GM18867 (cell line): ENCODE measurements at regions not wholly inside any gene's neighbourhood (a gene's known extent, or its start where the extent isn't known, plus 50 kb on each side); places are given as distances from the start of the nearest gene placed in this dataset.

Source experiments
- ATAC-seq: cut with Tn5 transposase; IDR thresholded peaks from one replicate; pipeline ENCODE4 v1.9.1; 2021; ENCODE audit warnings: mild to moderate bottlenecking, moderate library complexity; ENCODE audit not compliant: unreplicated experiment

GRCh38 chr1:220367833-220368232, 95.6 kb upstream of the RAB3GAP2 start:
- ATAC-seq = no peak

GRCh38 chr1:220366269-220366668, 94.0 kb upstream of the RAB3GAP2 start:
- ATAC-seq = no peak

- ATAC-seq = no peak
These were observed 91.1 kb upstream of the RAB3GAP2 start for GRCh38 chr1:220363196-220363837.

- ATAC-seq = no peak
These were observed 85.0 kb upstream of the RAB3GAP2 start for GRCh38 chr1:220356981-220357850.

- ATAC-seq = no peak
These were observed 81.2 kb upstream of the RAB3GAP2 start for GRCh38 chr1:220353229-220354012.

GRCh38 chr1:220348211-220348610, 76.0 kb upstream of the RAB3GAP2 start:
- ATAC-seq = no peak

- ATAC-seq = no peak
These were observed 75.5 kb upstream of the RAB3GAP2 start for GRCh38 chr1:220347654-220348175.

GRCh38 chr1:220344745-220345144, 72.5 kb upstream of the RAB3GAP2 start:
- peak; percentile 58 for ATAC-seq

- no peak for ATAC-seq
These were observed 70.6 kb upstream of the RAB3GAP2 start for GRCh38 chr1:220342853-220343252.

GRCh38 chr1:220341126-220341525, 68.9 kb upstream of the RAB3GAP2 start:
- ATAC-seq = no peak

- ATAC-seq = no peak
These were observed 67.3 kb upstream of the RAB3GAP2 start for GRCh38 chr1:220339581-220339980.

- ATAC-seq = no peak
These were observed 66.5 kb upstream of the RAB3GAP2 start for GRCh38 chr1:220338759-220339158.

GRCh38 chr1:220336391-220337031, 64.3 kb upstream of the RAB3GAP2 start:
- ATAC-seq = no peak

- ATAC-seq = no peak
These were observed 63.4 kb upstream of the RAB3GAP2 start for GRCh38 chr1:220335668-220336067.

GRCh38 chr1:220331318-220331717, 59.1 kb upstream of the RAB3GAP2 start:
- no peak for ATAC-seq

- ATAC-seq = no peak
These were observed 58.0 kb upstream of the RAB3GAP2 start for GRCh38 chr1:220330265-220330664.

GRCh38 chr1:220327106-220327505, 54.9 kb upstream of the RAB3GAP2 start:
- ATAC-seq = no peak

GRCh38 chr1:220326578-220326977, 54.3 kb upstream of the RAB3GAP2 start:
- ATAC-seq = no peak

- no peak for ATAC-seq
These were observed 53.2 kb upstream of the RAB3GAP2 start for GRCh38 chr1:220325306-220325995.

GRCh38 chr1:220323717-220324116, 51.5 kb upstream of the RAB3GAP2 start:
- no peak for ATAC-seq
